ENCODE measurements at regions not wholly inside any gene's neighbourhood (a gene's known extent, or its start where the extent isn't known, plus 50 kb on each side); places are given as distances from the start of the nearest gene placed in this dataset.

DNA sequence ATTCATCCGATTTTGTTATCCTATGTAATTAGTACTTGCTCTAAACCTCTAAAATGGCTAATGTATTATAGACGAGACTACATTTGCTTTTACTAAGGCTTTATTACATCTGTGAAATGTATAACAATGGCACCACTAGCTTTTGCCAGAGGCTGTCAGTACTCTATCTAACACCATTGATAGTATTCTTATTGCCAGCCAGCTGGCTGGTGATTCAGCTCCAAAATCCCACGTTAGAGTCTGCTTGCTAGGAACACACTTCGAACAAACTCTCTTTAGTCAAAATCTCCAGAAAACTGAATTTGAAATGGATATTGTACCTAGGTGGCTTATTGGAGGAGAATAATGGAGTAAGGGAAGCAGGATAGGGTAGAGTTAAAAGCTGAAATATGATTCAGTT, 839.2 kb downstream of the SLC6A15 start:
- no peak overlapping the region for H3K27ac Mint-ChIP-seq (ENCODE audit: unreplicated experiment)
- H3K4me3 Mint-ChIP-seq (ENCODE audit: unreplicated experiment), result no peak overlapping the region
- no peaks in the 10 kb centered on the region for H3K27me3 Mint-ChIP-seq (ENCODE audit: unreplicated experiment)
- H3K36me3 Mint-ChIP-seq (ENCODE audit: unreplicated experiment), result no peaks in the 10 kb centered on the region
- TF ChIP-seq, protein P1, sequence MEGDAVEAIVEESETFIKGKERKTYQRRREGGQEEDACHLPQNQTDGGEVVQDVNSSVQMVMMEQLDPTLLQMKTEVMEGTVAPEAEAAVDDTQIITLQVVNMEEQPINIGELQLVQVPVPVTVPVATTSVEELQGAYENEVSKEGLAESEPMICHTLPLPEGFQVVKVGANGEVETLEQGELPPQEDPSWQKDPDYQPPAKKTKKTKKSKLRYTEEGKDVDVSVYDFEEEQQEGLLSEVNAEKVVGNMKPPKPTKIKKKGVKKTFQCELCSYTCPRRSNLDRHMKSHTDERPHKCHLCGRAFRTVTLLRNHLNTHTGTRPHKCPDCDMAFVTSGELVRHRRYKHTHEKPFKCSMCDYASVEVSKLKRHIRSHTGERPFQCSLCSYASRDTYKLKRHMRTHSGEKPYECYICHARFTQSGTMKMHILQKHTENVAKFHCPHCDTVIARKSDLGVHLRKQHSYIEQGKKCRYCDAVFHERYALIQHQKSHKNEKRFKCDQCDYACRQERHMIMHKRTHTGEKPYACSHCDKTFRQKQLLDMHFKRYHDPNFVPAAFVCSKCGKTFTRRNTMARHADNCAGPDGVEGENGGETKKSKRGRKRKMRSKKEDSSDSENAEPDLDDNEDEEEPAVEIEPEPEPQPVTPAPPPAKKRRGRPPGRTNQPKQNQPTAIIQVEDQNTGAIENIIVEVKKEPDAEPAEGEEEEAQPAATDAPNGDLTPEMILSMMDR (IDR thresholded peaks at IDR 0.05; ENCODE audit: partially characterized antibody, unreplicated experiment), result no peak
- DNase-seq, result no peak
- no peaks in the 10 kb centered on the region for H3K4me1 Mint-ChIP-seq (ENCODE audit: low read depth, unreplicated experiment)
- no peaks in the 10 kb centered on the region for H3K9me3 Mint-ChIP-seq (ENCODE audit: unreplicated experiment)

GRCh38 chr12:84072961-84073360, 839.6 kb downstream of the SLC6A15 start:
- Mint-ChIP-seq H3K27ac (ENCODE audit: unreplicated experiment) (no peak overlapping the region), H3K4me3 (ENCODE audit: unreplicated experiment) (no peak overlapping the region), H3K36me3 (ENCODE audit: unreplicated experiment) (no peaks in the 10 kb centered on the region), H3K9me3 (ENCODE audit: unreplicated experiment) (no peaks in the 10 kb centered on the region), H3K27me3 (ENCODE audit: unreplicated experiment) (no peaks in the 10 kb centered on the region), H3K4me1 (ENCODE audit: low read depth, unreplicated experiment) (no peaks in the 10 kb centered on the region)
- TF ChIP-seq, protein P1 (IDR thresholded peaks at IDR 0.05; ENCODE audit: partially characterized antibody, unreplicated experiment), result no peak
- DNase-seq, result no peak

DNA sequence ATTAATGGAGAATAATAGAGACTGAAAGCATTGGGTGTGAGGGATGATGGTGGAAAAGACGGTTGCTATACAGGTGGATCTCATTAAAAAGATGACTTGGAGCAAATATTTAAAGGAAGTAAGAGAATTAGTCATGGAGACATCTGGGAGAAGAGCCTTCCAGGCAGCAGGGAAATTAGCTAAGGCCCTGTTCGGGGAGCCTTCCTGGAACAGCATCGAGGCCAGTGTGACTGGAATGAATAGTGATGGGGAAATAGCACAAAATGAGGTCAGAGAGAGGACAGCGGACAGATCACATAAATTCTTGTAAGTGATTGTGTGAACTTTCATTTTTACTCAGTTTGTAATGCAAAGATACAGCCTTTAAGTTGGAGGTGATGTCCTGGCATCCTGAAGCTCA, 842.3 kb downstream of the SLC6A15 start:
- TF ChIP-seq, protein P1 (IDR thresholded peaks at IDR 0.05; ENCODE audit: partially characterized antibody, unreplicated experiment), result no peak
- Mint-ChIP-seq H3K27me3 (ENCODE audit: unreplicated experiment) (no peaks in the 10 kb centered on the region), H3K9me3 (ENCODE audit: unreplicated experiment) (no peaks in the 10 kb centered on the region), H3K27ac (ENCODE audit: unreplicated experiment) (no peak overlapping the region), H3K4me1 (ENCODE audit: low read depth, unreplicated experiment) (no peaks in the 10 kb centered on the region), H3K4me3 (ENCODE audit: unreplicated experiment) (no peak overlapping the region), H3K36me3 (ENCODE audit: unreplicated experiment) (no peaks in the 10 kb centered on the region)
- DNase-seq, result no peak

DNA sequence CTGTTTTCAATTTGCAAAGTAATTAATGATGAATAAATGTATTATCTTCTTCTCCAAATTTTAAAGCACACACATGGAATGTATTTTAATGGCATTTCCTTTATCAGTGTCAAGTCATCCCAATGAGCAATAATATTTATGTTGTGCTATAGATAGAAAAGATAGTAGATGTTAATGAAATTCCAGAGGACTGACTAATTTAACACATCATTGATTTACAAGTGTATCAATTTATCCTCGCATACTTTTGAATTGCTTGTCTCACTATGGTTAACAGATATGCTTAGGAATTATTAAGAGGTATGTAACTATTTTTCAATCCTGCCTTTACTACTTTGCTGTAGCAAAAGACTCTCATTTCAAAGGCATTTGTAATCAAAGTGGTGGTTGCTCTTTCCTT, 842.9 kb downstream of the SLC6A15 start:
- Mint-ChIP-seq H3K27me3 (ENCODE audit: unreplicated experiment) (no peaks in the 10 kb centered on the region), H3K36me3 (ENCODE audit: unreplicated experiment) (no peaks in the 10 kb centered on the region), H3K9me3 (ENCODE audit: unreplicated experiment) (no peaks in the 10 kb centered on the region), H3K4me3 (ENCODE audit: unreplicated experiment) (no peak overlapping the region), H3K27ac (ENCODE audit: unreplicated experiment) (no peak overlapping the region), H3K4me1 (ENCODE audit: low read depth, unreplicated experiment) (no peaks in the 10 kb centered on the region)
- DNase-seq, result no peak
- TF ChIP-seq, protein P1 (IDR thresholded peaks at IDR 0.05; ENCODE audit: partially characterized antibody, unreplicated experiment), result no peak

DNA sequence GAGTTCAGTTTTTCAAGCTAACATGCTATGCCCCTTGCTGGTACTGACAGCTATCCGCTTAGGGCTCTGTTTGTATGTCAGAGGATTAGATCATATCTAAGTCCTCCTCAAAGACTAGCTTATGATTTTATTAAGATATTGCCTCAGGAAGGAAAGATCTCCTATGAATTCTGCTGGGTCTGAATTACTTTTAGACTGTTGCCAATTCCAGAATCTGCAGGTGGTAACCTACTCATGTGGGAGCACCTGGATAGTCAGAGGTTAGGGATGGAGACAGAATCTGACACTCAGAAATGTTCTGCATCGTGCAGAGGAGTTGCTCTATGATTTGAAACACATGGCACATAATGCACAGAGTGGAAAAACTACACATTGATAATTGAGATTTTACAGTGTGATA, 843.4 kb downstream of the SLC6A15 start:
- no peak overlapping the region for H3K27ac Mint-ChIP-seq (ENCODE audit: unreplicated experiment)

More for the DNA sequence above, 843.4 kb downstream of the SLC6A15 start:
- no peaks in the 10 kb centered on the region for H3K36me3 Mint-ChIP-seq (ENCODE audit: unreplicated experiment)
- TF ChIP-seq, protein P1 (IDR thresholded peaks at IDR 0.05; ENCODE audit: partially characterized antibody, unreplicated experiment), result no peak
- H3K9me3 Mint-ChIP-seq (ENCODE audit: unreplicated experiment), result no peaks in the 10 kb centered on the region
- H3K4me1 Mint-ChIP-seq (ENCODE audit: low read depth, unreplicated experiment), result no peaks in the 10 kb centered on the region
- no peak overlapping the region for H3K4me3 Mint-ChIP-seq (ENCODE audit: unreplicated experiment)
- no peaks in the 10 kb centered on the region for H3K27me3 Mint-ChIP-seq (ENCODE audit: unreplicated experiment)
- DNase-seq, result no peak

All from glutamatergic neuron (in vitro differentiated cells).